ENCODE measurements at regions not wholly inside any gene's neighbourhood (a gene's known extent, or its start where the extent isn't known, plus 50 kb on each side); places are given as distances from the start of the nearest gene placed in this dataset.

GRCh38 chr6:23663096-23663495, 462.9 kb upstream of the NRSN1 start:
- H3K56ac ChIP-seq (ENCODE audit: extremely low read depth, insufficient read depth, low read length), result no peak overlapping the region
- no peaks in the 10 kb centered on the region for H3K36me3 ChIP-seq (ENCODE audit: control insufficient read depth, insufficient read depth, low read length)
- CTCF ChIA-PET, result no interaction called here
- H3K23ac ChIP-seq (ENCODE audit: low read depth, low read length), result no peak overlapping the region
- no peak overlapping the region for H3K18ac ChIP-seq (ENCODE audit: low read depth, low read length)
- no peaks in the 10 kb centered on the region for H3K9me1 ChIP-seq (ENCODE audit: insufficient read depth, low read length)
- peaks cover 2% of the 10 kb centered on the region; the same call in 1 of the 2 replicates for H3K9me3 ChIP-seq (ENCODE audit: control insufficient read depth, insufficient read depth, low read length)
- ATAC-seq (ENCODE audit: low read depth) (no peak), DNase-seq (no peak)
- no peak overlapping the region for H3K14ac ChIP-seq (replicated peaks; ENCODE audit: low read depth, low read length)
- TF ChIP-seq RAD21 (IDR thresholded peaks at IDR 0.05; ENCODE audit: low read length), result no peak
- no peak for TF ChIP-seq RFX5 (IDR thresholded peaks at IDR 0.05; ENCODE audit: low read depth, low read length)
- TF ChIP-seq CEBPB (IDR thresholded peaks at IDR 0.05; ENCODE audit: low read depth, low read length), result no peak
- no peak for TF ChIP-seq MAFK (IDR thresholded peaks at IDR 0.05; ENCODE audit: low read depth, low read length)
- no peak for TF ChIP-seq MAZ (IDR thresholded peaks at IDR 0.05; ENCODE audit: borderline replicate concordance, low read depth, low read length)
- no peak for TF ChIP-seq RCOR1 (IDR thresholded peaks at IDR 0.05; ENCODE audit: insufficient replicate concordance, low read length)
- TF ChIP-seq SMC3 (IDR thresholded peaks at IDR 0.05; ENCODE audit: low read depth, low read length), result no peak
- TF ChIP-seq NFE2L2 (IDR thresholded peaks at IDR 0.05; ENCODE audit: low read depth, low read length), result no peak
- no peak for TF ChIP-seq USF2 (IDR thresholded peaks at IDR 0.05; ENCODE audit: low read depth, low read length)
- no peak for TF ChIP-seq CTCF (conservative IDR thresholded peaks at IDR 0.05; ENCODE audit: low read depth, low read length)
- no peak for TF ChIP-seq MXI1 (IDR thresholded peaks at IDR 0.05; ENCODE audit: borderline replicate concordance, low read depth, low read length)
- no peak for TF ChIP-seq FOS (IDR thresholded peaks at IDR 0.05; ENCODE audit: low read depth, low read length)
- TF ChIP-seq POLR2A (IDR thresholded peaks at IDR 0.05; ENCODE audit: low read depth, low read length), result no peak
- H3K9ac ChIP-seq (ENCODE audit: low read depth, low read length), result no peak overlapping the region
- in situ Hi-C loops (cut with MboI; ENCODE audit: low sequenced_read_pairs), result no loop called here
- H4K91ac ChIP-seq (ENCODE audit: insufficient read depth, low read depth, low read length), result no peak overlapping the region
- WGBS, 2 experiments (ENCODE audit: extremely low coverage in 2 of 2, insufficient read length in 1 of 2), result no CpG with 5 or more reads among the region's 3 CpGs
- no peak overlapping the region for H4K5ac ChIP-seq (ENCODE audit: low read depth, low read length)
- H3K4me2 ChIP-seq (ENCODE audit: low read depth, low read length), result no peak overlapping the region
- H2AK5ac ChIP-seq (ENCODE audit: low read depth, low read length), result no peak overlapping the region
- BruUV-seq (replicated peaks), result no TSS peak
- POLR2A ChIA-PET (ENCODE audit: unreplicated experiment), result no interaction called here
- H2AK9ac ChIP-seq (replicated peaks; ENCODE audit: low read depth, low read length, poor library complexity), result no peak overlapping the region
- H3K4ac ChIP-seq (ENCODE audit: low read depth, low read length), result no peak overlapping the region
- no peaks in the 10 kb centered on the region for H4K20me1 ChIP-seq (ENCODE audit: insufficient read depth, low read length)
- H2BK15ac ChIP-seq (ENCODE audit: low read depth, low read length), result no peak overlapping the region
- no peaks in the 10 kb centered on the region for H3K27me3 ChIP-seq (ENCODE audit: control insufficient read depth, insufficient read depth, low read length)
- H2BK20ac ChIP-seq (ENCODE audit: low read depth, low read length), result no peak overlapping the region
- no peak overlapping the region for H2BK120ac ChIP-seq (ENCODE audit: low read depth, low read length)
- no peak overlapping the region for H3K27ac ChIP-seq (ENCODE audit: insufficient read depth, low read length)
- intact Hi-C loops (cut with micrococcal nuclease), result no loop called here
- no peak overlapping the region for H2AFZ ChIP-seq (replicated peaks; ENCODE audit: low read length, poor library complexity)
- no peak overlapping the region for H2BK5ac ChIP-seq (ENCODE audit: low read depth, low read length, poor library complexity, severe bottlenecking)
- dilution Hi-C loops (cut with HindIII; ENCODE audit: low sequenced_read_pairs, unreplicated experiment), result no loop called here
- H3K4me3 ChIP-seq (ENCODE audit: insufficient read depth, low read depth, low read length), result no peak overlapping the region
- H3K4me1 ChIP-seq (ENCODE audit: control insufficient read depth, insufficient read depth, low read length), result no peaks in the 10 kb centered on the region
- no peaks in the 10 kb centered on the region for H3K79me1 ChIP-seq (ENCODE audit: low read depth in 1 of 2, low read length in 2 of 2)
- no peak overlapping the region for H4K8ac ChIP-seq (ENCODE audit: low read depth in 2 of 2, low read length in 2 of 2)
